Amniotic epithelial cell (primary cell): ENCODE measurements at regions not wholly inside any gene's neighbourhood (a gene's known extent, or its start where the extent isn't known, plus 50 kb on each side); places are given as distances from the start of the nearest gene placed in this dataset.

Experiments used
- DNase-seq: peaks from one replicate; pipeline ENCODE4 v3.0.0-alpha.2; 2010; ENCODE audit warnings: low read depth

GRCh38 chr5:39605145-39605544 is 180.4 kb upstream of the DAB2 start:
- no peak for DNase-seq

GRCh38 chr5:39604491-39604890 is 179.7 kb upstream of the DAB2 start:
- no peak for DNase-seq

- DNase-seq = peak; percentile 85
Observed at GRCh38 chr5:39599721-39600431, 175.1 kb upstream of the DAB2 start.

- no peak for DNase-seq
Observed at GRCh38 chr5:39598661-39599248, 174.0 kb upstream of the DAB2 start.

GRCh38 chr5:39588179-39588578 is 163.4 kb upstream of the DAB2 start:
- no peak for DNase-seq

- DNase-seq = no peak
Observed at GRCh38 chr5:39587675-39588074, 162.9 kb upstream of the DAB2 start.

GRCh38 chr5:39586185-39586584 is 161.4 kb upstream of the DAB2 start:
- DNase-seq = no peak

GRCh38 chr5:39584927-39585326 is 160.1 kb upstream of the DAB2 start:
- DNase-seq = peak; percentile 46

- DNase-seq = peak; percentile 47
Observed at GRCh38 chr5:39580702-39581453, 156.1 kb upstream of the DAB2 start.

- no peak for DNase-seq
Observed at GRCh38 chr5:39579750-39580149, 155.0 kb upstream of the DAB2 start.

GRCh38 chr5:39578887-39579497 is 154.2 kb upstream of the DAB2 start:
- peak; percentile 27 for DNase-seq

- no peak for DNase-seq
Observed at GRCh38 chr5:39577529-39577928, 152.7 kb upstream of the DAB2 start.

- peak; percentile 47 for DNase-seq
Observed at GRCh38 chr5:39570403-39571027, 145.7 kb upstream of the DAB2 start.

- DNase-seq = no peak
Observed at GRCh38 chr5:39569857-39570256, 145.1 kb upstream of the DAB2 start.

GRCh38 chr5:39566891-39567290 is 142.1 kb upstream of the DAB2 start:
- DNase-seq = no peak

GRCh38 chr5:39566029-39566428 is 141.2 kb upstream of the DAB2 start:
- no peak for DNase-seq

GRCh38 chr5:39561421-39561820 is 136.6 kb upstream of the DAB2 start:
- no peak for DNase-seq

GRCh38 chr5:39560726-39561125 is 135.9 kb upstream of the DAB2 start:
- no peak for DNase-seq

- DNase-seq = no peak
Observed at GRCh38 chr5:39559923-39560322, 135.1 kb upstream of the DAB2 start.

- no peak for DNase-seq
Observed at GRCh38 chr5:39558541-39558940, 133.8 kb upstream of the DAB2 start.

- DNase-seq = no peak
Observed at GRCh38 chr5:39555788-39556187, 131.0 kb upstream of the DAB2 start.

GRCh38 chr5:39547553-39548154 is 122.9 kb upstream of the DAB2 start:
- DNase-seq = peak; percentile 60
